ENCODE measurements at regions not wholly inside any gene's neighbourhood (a gene's known extent, or its start where the extent isn't known, plus 50 kb on each side); places are given as distances from the start of the nearest gene placed in this dataset.

DNA sequence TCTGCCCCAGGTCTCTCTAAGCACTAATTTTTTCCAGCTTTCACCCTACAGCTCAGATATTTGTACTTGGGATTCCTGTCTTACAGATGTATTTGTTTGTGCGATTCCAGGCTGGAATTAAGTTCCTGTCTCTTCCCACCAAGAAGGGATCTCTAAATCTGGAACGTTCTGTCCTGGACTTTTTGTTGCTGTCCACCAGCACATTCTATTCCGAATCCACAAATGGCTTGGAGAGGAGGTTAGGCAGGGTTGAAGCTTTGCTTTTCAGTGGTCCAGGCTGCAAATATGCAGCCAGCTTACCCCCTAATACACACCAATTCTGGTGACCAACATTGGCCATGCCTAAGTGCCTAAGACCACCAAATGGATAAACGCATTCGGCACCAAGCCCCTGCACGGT, 315.0 kb downstream of the TNS1 start:
- DNase-seq: no peak

DNA sequence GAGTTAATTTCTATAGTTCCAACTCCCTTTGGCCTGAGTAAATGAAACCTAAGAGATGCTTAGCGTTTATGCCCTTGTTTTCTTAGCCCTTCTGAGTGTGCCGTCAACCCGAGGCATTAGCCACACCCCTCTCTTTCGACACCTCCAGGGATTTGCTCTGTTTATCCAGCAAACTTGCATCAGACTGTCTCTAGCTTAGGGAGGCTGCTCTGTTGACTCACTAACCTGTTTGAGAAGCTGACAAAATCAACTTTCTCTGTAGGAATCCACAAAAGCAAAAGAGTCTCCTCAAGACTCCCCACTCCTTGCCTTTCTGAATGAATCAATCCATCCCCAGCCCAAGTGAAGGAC, 317.6 kb downstream of the TNS1 start:
- no peak for DNase-seq

DNA sequence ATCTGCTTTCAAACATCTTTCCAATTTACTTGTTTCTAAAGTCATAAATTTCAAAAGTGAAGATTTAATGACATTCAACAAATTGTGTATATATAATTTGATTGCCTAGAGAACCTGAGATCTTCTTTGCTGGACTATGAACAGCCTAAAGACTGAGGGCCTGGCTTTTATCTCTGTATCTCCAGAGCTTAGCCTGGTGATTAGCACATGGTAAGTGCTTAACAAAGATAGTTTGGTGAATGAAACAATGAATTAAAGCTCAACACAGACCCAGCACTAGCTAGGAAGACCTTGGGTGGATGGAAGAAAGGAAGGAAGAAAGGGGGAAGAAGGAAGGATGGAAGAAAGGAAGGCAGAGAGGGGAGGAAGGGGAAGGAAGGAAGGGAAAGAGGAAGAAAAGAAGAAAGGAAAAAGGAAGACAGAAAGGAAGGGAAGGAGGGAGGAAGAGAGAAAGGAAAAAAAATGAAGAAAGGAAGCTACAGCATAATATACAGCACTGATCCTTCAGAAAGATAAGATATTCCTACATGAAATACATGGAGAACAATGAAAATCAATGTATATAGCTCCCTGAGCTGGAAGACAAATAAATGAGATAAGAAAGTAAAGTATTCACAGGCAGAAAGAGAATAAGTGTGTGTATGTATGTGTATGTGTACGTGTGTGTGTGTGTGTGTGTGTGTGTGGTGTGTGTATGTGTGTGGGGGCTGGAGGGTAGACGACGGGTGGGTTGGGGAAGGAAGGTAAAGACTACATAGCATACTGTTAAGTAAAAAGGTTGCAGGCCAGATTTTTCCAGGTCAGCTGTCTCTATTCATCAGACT, 318.2 kb downstream of the TNS1 start:
- no peak for DNase-seq

DNA sequence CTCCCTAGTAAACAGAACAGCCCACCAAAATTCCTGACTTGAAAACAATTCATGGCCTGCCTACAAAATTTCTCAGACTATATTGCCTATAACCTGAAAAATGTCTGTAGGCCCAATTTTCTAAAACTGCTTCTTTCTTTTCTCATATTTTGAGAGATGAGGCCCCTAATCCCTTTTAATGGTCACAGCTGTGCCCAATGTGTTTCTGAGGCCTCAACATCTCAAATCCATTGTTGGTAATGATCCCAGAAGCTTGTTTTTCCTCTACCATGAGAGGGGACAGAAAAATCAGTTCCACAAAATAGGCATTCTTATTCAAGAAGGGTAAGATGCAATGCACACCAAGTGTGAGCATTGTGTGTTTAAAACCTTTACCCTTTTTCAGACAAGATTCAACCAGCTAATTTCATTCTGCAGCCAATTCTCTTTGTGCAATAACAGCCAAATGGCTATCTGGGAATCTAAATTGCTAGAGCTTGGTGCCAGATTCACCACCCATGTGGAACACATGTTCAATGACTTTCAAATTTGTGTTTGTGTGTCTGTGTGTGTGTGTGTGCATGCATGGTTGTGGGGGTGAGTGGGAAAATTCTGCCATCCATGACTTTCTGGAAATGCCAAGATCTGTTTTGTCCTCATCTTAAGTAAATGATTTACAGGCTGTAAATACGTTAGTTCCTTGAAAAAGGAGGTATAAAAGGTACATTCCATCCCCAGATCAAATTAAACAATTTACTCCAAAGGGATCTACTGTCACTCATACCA, 319.5 kb downstream of the TNS1 start:
- no peak for DNase-seq

DNA sequence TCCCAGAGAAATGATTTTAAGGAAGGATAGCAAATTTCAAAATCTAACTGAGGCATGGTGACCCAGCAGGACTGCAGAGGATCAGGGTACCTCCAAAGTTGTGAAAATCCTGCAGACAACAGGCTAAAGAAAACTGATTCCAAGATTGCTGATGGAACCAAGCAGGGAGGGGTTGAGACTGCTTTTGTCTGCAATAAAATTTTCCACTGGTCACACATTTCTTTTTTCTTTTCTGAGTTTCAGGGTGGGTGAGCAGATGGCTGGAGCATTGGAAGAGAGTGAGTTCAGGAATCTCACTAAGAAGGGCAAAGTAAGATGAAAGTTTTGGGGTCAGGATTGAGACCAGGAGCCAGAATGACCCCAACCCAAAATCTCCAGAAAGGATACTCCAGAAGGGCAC, 321.0 kb downstream of the TNS1 start:
- no peak for DNase-seq

DNA sequence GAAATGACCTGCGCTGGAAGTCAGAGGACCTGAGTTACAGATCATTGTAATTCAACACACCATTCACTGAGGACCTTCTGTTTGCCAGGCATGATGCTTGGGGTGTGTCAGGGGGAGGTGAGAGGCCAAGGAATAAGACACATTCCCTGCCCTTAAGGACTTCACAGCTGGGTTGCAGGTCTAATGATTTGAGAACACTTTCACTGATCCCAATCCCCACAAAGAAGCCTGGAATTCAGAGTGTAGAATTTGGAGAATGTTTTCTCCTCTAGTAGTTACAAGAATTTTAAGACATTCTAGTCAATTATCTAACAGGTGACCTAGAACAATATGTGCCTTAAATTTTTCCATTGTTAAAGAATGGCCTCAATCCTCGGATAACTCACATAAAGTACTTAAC, 322.4 kb downstream of the TNS1 start:
- no peak for DNase-seq

DNA sequence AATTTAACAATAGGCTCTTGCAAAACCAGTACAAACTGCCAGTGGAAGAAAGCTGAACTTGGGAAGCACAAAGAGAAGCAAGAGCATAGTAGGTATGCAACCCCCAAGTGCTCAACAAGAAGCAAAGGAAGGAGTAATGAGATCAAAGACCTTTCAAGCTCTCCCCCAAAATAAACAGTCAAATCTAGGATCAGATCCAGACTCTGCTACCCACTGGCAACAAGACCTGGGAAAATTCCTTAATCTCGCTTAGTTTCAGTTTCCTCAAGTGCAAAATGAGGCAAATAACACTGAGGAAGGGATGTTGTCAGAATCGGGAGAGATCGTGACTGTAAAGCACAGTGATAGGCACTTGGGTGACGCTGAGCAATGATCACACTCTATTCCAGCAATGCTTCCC, 329.2 kb downstream of the TNS1 start:
- no peak for DNase-seq

DNA sequence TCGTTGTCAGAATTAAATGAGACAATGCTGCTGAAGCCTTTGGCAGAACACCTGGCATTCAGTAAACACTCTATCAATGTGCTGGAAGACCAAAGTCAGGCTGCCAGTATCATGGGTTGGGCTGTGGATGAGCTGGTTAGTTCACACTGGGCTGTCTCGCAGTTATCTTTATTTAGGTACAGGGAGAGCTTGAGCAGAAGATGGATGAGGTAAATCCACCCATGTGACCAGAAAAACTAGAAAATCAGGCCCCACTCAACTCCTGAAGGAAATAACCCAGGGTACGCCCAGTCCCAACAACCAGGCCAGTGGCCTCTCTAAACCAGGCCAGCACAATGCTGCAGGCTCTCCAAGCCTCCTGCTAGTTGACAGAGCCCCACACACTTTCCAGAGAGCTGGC, 330.3 kb downstream of the TNS1 start:
- no peak for DNase-seq

DNA sequence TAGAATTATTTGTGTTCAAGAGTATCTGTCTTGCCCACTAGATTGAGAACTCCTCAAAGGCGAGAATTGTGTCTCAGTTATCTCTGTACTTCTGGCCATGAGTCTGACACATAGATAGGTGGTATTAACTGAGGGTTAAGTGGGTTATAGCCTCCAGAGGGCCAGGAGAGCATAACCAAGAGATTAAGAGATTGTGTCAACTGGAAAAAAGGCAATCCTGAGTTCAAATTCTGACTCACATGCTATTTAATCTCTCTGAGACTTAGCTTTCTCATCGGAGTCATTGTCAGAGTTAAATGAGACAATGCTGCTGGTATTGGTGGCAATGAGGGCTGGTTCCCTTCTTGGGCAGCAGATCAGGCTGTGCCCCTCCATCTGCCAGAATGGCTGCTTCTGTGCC, 330.9 kb downstream of the TNS1 start:
- no peak for DNase-seq

DNA sequence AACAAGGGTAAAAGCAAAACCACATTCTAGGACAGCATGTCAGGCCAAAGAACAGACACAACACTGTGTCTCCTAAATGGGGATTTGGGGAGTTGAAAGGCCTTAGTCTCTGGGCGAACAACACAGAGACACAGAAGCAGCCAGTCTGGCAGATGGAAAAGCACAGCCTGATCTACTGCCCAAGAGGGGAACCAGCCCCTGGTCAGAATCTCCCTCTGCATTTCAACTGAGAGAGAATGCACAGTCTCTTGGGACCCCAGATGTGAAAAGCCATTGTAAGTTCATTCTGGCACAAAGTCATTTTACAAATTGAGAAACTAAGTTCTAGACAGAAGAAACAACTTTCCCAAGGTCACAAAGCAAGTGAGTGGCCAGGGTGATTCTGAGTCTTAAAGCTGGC, 331.7 kb downstream of the TNS1 start:
- DNase-seq: no peak

DNA sequence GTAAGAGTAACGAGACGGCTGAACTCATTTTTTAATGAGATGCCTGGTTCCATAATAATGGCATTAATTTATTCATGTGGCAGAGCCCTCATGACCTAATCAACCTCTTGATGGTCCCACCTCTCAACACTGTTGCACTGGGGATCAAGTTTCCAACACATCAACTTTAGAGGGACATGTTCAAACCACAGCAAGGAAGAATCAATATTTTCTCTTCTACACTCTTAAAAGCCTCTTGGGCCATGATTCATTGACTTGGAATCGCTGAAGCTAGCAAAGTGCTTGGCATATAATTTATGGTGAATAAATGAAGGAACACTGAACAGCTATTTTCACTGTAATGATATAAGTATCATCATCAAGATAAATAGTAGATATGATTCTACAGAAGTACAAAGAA, 333.0 kb downstream of the TNS1 start:
- DNase-seq: no peak

DNA sequence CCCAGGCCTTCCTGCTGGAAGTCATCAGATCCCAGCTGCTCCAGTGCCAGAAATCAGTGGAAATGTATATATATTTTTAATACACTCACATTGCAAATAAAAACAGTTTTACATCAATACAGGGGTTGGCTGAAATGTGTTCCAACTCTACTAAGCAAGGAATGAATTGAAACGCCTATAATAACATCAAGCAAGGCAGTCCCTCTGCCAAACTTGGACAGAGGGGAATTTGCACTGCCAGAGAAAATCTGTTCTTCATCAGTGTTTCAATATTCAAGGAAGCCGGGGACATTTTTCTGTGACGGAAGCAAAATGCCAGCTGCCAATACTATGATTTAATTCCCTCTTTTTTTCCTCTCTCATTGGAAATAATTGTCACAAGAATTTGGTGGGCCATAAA, 335.3 kb downstream of the TNS1 start:
- no peak for DNase-seq

DNA sequence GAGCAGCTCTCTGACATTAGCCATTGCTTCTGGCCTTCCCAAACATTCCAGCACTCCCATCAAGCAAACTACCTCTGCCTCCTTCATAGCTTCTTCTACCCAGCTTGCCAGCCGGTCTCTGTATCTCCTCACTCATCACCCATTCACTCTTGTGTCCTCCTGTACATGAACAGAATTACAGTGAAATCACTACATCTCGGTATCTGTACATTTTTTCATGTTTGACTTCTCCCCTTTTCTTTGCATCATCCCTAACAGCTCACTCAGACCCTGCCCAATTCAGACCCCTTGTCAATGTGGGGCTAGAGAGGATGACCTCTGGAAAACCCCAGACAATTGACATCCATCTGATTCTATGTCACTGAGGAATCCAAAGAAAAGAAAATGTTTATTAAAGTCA, 335.8 kb downstream of the TNS1 start:
- DNase-seq: no peak

DNA sequence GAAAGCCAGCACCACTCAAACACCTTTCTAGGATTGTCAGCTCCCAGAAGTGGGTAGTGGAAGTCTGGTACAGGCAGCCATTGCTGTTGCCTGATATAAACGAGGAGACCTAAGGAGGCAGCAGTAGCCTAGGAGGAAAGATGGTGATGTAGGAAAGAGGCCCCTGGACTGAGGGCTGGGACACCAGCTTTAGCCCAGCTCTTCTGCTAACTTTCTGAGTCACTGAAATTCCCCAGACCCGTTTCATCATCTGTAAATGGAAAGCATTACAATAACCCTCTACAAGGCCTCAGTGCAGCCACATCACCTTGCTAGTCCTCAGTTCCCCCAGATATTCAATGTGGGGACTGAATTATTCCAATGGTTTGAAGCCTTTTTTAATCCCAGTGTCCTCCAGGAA, 336.5 kb downstream of the TNS1 start:
- DNase-seq: no peak

DNA sequence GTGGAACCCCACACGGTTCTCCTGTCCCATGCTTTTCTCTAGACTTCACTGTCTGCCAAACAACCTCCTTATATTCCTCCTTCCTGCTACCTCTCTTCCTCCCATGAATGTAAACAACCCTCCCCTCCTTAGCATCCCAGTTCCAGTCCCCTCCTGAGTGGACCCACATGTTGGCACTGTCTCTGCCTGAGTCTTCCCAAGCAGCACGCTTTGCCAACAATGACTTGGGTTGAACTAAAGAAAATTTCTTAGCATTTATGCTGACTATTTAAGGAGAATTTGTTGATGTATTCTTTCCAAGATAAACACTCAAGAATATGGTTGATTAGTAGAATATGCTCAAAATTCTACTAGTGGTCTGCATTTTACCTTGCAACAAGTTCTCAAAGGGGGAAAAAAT, 338.0 kb downstream of the TNS1 start:
- no peak for DNase-seq

DNA sequence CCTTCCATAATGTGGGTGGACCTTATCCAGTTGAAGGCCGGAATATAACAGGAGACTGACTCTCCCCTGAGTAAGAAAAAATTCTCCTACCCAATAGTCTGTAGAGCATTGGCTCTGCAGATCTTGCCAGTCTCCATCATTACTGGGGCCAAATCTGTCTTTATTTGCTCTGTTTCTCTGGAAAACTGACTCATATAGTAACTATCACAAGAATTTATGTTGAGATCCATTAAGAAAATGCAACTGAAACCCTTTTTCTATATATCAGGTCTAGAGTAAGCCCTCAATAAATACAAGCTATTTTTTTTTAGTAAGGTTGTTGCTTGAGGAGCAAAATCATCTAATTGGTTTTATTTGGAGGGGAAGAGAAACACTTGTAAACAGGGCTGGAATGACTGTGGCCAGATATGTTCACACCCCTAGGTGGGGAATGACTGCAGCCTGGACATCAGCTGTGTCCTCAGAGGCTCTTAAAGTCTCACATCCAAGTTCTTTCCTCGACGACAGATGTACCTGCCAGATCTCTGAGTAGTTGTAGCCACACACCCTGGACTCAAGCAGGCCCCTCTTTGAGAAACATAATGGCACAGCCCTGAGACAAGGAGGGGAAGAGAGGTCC, 339.7 kb downstream of the TNS1 start:
- no peak for DNase-seq

DNA sequence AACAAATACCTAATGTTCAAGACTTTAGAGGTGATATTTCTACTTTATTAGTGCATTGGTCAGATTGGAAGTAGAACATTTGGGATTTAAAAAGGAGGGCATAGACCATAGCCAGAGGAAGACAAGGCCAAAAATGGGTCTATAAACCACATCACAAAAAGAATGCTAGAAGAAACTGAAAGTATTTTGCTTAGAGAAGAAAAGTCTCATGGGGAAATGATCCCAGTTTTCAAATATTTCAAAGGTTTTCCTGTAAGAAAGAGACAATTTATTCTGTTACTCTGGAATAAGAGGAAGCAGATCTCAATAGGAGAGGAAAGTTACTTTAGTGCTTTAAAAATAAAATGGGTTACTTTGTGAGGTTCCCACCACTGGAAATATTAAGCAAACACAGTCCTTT, 341.4 kb downstream of the TNS1 start:
- DNase-seq: no peak

DNA sequence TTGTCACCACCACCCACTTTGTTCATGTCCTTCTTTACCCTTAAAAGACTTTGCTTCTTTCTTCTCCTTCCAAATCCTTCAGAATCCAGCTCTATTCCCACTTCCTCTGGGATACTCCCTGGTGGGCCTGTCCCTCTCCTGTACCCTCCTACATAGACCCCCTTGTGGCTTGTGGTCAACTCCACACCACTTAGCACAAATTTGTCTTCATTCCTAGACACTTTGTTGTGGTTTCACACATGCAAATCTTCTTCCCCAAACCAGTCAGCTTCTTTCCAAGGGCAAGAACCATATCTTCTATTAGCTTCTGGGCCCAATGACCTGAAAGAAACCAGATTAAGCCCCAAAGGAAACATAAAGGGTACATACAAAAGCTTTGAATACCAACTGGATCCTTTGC, 342.4 kb downstream of the TNS1 start:
- no peak for DNase-seq

DNA sequence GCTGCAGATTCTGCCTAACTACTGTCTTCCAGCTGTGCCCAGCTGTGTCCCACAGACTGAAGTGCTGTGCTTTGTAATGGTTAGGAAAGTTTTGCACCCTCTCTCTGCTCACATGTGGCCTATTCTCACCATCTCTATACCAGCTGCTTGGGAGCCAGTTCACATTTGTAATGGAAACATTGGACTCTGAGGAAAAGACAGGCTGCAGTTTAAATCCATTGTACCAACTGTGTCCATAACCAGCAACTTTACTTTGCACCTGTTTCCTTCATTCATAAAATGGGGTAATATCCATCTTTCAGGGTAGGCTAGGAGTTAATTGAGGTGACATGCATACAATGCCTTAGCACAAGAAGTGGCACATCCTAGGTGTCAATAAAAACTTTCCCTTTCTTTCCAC, 344.0 kb downstream of the TNS1 start:
- no peak for DNase-seq

DNA sequence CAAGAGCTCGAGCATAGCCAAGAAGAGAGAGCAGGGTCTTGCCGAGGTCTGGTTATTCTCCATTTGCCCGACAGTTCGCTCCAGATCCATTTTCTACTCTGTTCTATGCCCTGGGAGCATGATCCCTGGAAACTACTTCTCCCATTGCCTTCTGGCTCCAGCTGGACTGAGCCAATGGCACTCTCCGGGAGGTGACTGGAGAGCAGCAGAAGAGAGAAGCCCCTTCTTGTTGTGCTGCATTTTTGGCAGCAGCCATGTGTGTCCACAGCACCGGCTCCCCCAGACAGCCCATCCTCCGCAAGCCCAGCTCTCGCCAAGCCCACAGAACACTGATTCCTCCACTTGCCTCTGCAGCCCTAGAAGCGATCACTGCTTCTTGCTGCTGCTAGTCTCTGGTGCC, 345.5 kb downstream of the TNS1 start:
- no peak for DNase-seq

DNA sequence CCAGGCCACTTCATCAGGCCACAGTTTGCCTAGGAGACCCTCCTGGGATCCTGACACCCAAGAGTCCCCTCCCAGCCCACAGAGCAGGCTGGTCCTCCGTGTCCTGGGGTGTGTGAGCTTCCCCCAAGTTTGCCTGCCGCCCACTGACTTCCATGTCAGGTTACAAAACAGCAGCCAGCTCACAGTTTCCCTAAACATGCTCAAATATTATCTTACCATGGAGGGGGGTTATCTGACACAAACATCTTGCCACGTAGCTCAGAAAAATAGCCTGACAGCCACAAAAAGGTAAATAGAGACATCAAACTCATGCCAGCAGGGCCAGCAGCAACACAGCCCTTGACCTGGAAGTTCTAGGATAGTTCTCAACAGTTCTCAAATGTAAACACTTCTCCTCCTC, 346.5 kb downstream of the TNS1 start:
- no peak for DNase-seq

DNA sequence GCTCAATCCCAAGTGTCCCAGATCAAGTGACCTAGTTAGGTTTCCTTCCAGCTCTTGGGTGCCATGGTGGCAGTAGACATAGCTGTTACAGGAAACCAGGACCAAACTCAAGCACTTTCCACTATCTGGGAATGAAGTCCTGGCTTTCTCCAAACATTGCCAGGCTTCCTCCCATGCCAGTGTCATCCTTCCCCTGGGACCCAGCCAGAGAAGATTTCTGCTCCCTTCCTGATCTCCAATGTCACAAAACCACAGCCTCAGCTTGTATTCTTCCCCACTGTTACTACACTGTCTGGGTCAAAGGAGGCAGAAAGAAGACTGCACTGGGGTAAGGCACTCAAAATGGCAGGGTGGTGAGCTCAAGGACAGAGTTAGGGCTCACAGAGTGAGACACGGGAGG, 347.1 kb downstream of the TNS1 start:
- no peak for DNase-seq

DNA sequence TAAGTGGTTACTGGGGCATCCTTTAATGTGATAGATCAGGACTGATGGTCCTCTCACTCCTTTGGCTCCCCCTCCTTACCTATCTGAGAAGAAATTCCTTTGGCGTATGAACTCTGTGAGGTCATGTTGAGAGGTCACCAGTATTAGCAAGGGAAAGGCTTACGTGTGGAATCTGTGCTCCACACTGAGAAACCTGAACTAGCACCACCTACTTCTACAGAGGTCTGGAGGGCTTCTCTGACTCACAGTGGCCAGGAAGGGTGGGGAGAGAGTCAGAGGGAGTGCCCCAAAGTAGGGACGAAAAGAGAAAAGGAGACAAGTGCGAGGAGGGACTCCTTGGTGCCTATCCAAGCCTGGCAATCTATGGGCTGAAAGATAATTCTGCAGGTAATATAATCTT, 348.6 kb downstream of the TNS1 start:
- DNase-seq: no peak
